ENCODE measurements at regions not wholly inside any gene's neighbourhood (a gene's known extent, or its start where the extent isn't known, plus 50 kb on each side); places are given as distances from the start of the nearest gene placed in this dataset.

- H3K4me3 ChIP-seq (ENCODE audit: low read depth, low read length) = no peak overlapping the region
These were observed 74.2 kb upstream of the CXADR start for GRCh38 chr21:17438635-17439034.

GRCh38 chr21:17440969-17441368 lies 71.9 kb upstream of the CXADR start:
- TF ChIP-seq, protein P1, sequence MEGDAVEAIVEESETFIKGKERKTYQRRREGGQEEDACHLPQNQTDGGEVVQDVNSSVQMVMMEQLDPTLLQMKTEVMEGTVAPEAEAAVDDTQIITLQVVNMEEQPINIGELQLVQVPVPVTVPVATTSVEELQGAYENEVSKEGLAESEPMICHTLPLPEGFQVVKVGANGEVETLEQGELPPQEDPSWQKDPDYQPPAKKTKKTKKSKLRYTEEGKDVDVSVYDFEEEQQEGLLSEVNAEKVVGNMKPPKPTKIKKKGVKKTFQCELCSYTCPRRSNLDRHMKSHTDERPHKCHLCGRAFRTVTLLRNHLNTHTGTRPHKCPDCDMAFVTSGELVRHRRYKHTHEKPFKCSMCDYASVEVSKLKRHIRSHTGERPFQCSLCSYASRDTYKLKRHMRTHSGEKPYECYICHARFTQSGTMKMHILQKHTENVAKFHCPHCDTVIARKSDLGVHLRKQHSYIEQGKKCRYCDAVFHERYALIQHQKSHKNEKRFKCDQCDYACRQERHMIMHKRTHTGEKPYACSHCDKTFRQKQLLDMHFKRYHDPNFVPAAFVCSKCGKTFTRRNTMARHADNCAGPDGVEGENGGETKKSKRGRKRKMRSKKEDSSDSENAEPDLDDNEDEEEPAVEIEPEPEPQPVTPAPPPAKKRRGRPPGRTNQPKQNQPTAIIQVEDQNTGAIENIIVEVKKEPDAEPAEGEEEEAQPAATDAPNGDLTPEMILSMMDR (IDR thresholded peaks at IDR 0.05; ENCODE audit: borderline replicate concordance, insufficient read depth, low read depth, low read length) = no peak
- no peak overlapping the region for H3K4me3 ChIP-seq (ENCODE audit: low read depth, low read length)

More at GRCh38 chr21:17438635-17439034, 74.2 kb upstream of the CXADR start:
- TF ChIP-seq, protein P1 (IDR thresholded peaks at IDR 0.05; ENCODE audit: borderline replicate concordance, insufficient read depth, low read depth, low read length) = no peak

GRCh38 chr21:17441370-17441769 lies 71.5 kb upstream of the CXADR start:
- TF ChIP-seq, protein P1 (IDR thresholded peaks at IDR 0.05; ENCODE audit: borderline replicate concordance, insufficient read depth, low read depth, low read length) = no peak
- no peak overlapping the region for H3K4me3 ChIP-seq (ENCODE audit: low read depth, low read length)

- TF ChIP-seq, protein P1 (IDR thresholded peaks at IDR 0.05; ENCODE audit: borderline replicate concordance, insufficient read depth, low read depth, low read length) = no peak
- no peak overlapping the region for H3K4me3 ChIP-seq (ENCODE audit: low read depth, low read length)
These were observed 70.7 kb upstream of the CXADR start for GRCh38 chr21:17442165-17442564.

DNA sequence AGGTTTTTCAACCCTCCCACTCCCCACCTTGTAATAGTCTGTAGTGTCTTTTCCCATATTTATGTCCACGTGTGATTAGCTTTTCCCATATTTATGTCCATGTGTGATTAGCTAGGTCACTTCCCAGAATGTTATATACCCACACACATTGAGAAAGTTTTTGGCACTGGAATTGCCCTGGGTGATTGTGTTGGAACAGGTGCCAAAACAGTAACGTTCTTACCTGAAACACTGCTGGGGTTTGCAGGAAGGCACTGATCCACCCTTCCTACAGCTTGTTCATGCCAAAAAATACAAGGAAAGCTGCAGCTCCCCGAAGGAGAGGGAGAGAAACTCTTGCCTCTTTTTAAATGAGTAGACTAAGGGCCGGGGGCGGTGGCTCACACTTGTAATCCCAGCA lies 68.0 kb upstream of the CXADR start:
- TF ChIP-seq, protein P1 (IDR thresholded peaks at IDR 0.05; ENCODE audit: borderline replicate concordance, insufficient read depth, low read depth, low read length) = no peak
- H3K4me3 ChIP-seq (ENCODE audit: low read depth, low read length) = no peak overlapping the region

DNA sequence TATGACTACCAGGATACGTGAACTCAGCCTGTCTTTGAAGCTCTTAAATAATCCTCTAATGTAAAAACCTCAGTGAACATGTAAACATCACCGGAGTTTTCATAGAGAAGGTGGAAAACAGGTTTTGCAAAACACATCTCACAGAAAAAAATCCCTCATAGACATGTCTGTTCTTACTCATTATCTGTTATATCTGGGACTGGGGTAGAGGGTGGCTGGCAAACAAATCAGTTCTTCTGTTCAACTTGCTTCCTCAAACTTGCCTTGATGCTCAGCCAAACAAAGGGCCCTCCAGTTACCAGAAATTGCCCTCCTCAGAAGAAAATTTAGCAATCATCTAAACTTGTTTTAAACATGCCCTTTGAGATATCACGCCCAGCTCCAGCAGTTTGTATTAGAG lies 66.1 kb upstream of the CXADR start:
- no peak overlapping the region for H3K4me3 ChIP-seq (ENCODE audit: low read depth, low read length)
- TF ChIP-seq, protein P1 (IDR thresholded peaks at IDR 0.05; ENCODE audit: borderline replicate concordance, insufficient read depth, low read depth, low read length) = no peak

DNA sequence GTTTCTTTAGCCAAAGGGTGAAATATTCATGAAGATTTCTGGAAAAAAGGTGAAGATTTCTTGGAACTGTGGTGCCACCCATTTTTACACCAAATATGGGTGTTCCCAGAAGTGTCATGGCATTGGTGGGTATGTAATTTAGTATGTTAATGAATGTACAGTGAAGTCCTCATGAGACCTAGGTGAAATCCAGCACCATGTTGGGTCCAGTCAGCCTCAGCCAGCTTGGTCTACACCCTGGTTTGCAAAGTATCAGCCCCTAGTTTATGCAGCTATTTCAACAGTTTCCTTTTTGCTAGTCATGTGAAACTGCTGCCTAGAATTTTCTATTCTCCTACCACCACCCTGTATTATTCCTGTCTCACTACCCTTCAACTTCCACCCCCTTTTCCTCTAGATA lies 63.1 kb upstream of the CXADR start:
- no peak overlapping the region for H3K4me3 ChIP-seq (ENCODE audit: low read depth, low read length)
- TF ChIP-seq, protein P1 (IDR thresholded peaks at IDR 0.05; ENCODE audit: borderline replicate concordance, insufficient read depth, low read depth, low read length) = no peak
